ENCODE measurements at regions not wholly inside any gene's neighbourhood (a gene's known extent, or its start where the extent isn't known, plus 50 kb on each side); places are given as distances from the start of the nearest gene placed in this dataset.

DNA sequence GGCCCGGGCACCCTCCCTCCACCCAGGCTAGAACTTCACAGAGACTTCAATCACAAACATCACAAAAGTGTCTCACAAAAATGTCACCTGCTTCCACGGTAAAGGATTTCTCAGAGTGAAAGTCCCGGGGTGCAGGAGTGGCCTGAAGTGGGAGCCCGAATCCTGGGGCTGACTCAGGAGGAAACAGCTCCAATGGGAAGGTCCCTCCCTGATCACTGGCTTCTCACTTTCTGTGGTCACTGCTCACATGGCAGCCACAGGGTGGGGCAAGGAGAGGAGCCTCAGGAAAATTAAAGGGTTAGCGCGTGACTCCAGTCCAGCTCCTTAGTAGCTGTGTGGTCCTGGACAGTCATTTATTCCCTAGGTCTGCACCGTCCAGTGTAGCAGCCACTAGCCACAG lies 564.5 kb upstream of the B3GAT1 start:
- TF ChIP-seq, protein P1, sequence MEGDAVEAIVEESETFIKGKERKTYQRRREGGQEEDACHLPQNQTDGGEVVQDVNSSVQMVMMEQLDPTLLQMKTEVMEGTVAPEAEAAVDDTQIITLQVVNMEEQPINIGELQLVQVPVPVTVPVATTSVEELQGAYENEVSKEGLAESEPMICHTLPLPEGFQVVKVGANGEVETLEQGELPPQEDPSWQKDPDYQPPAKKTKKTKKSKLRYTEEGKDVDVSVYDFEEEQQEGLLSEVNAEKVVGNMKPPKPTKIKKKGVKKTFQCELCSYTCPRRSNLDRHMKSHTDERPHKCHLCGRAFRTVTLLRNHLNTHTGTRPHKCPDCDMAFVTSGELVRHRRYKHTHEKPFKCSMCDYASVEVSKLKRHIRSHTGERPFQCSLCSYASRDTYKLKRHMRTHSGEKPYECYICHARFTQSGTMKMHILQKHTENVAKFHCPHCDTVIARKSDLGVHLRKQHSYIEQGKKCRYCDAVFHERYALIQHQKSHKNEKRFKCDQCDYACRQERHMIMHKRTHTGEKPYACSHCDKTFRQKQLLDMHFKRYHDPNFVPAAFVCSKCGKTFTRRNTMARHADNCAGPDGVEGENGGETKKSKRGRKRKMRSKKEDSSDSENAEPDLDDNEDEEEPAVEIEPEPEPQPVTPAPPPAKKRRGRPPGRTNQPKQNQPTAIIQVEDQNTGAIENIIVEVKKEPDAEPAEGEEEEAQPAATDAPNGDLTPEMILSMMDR (IDR thresholded peaks at IDR 0.05 in 2 of 3, conservative IDR thresholded peaks at IDR 0.05 in 1 of 3; ENCODE audit: borderline replicate concordance in 1 of 3, insufficient read depth in 1 of 3, low read depth in 2 of 3, low read length in 2 of 3), result no peak
- TF ChIP-seq SRF (IDR thresholded peaks at IDR 0.05; ENCODE audit: low read depth), result no peak
- no peak for TF ChIP-seq EZH2phosphoT487 (IDR thresholded peaks at IDR 0.05; ENCODE audit: borderline replicate concordance)
- no peak for TF ChIP-seq EZH2 (IDR thresholded peaks at IDR 0.05)
- TF ChIP-seq ZNF274 (IDR thresholded peaks at IDR 0.05; ENCODE audit: low read depth, low read length), result no peak
- TF ChIP-seq EGR1 (IDR thresholded peaks at IDR 0.05; ENCODE audit: low read depth), result no peak
- TF ChIP-seq POLR2A (IDR thresholded peaks at IDR 0.05; ENCODE audit: borderline replicate concordance, extremely low read depth, insufficient read depth, insufficient read length), result no peak
- TF ChIP-seq, protein P2, sequence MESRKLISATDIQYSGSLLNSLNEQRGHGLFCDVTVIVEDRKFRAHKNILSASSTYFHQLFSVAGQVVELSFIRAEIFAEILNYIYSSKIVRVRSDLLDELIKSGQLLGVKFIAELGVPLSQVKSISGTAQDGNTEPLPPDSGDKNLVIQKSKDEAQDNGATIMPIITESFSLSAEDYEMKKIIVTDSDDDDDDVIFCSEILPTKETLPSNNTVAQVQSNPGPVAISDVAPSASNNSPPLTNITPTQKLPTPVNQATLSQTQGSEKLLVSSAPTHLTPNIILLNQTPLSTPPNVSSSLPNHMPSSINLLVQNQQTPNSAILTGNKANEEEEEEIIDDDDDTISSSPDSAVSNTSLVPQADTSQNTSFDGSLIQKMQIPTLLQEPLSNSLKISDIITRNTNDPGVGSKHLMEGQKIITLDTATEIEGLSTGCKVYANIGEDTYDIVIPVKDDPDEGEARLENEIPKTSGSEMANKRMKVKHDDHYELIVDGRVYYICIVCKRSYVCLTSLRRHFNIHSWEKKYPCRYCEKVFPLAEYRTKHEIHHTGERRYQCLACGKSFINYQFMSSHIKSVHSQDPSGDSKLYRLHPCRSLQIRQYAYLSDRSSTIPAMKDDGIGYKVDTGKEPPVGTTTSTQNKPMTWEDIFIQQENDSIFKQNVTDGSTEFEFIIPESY (IDR thresholded peaks at IDR 0.05; ENCODE audit: extremely low read depth, insufficient replicate concordance, low read length), result no peak
- TF ChIP-seq, protein P3, sequence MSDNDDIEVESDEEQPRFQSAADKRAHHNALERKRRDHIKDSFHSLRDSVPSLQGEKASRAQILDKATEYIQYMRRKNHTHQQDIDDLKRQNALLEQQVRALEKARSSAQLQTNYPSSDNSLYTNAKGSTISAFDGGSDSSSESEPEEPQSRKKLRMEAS (IDR thresholded peaks at IDR 0.05), result no peak
- TF ChIP-seq, protein P4, sequence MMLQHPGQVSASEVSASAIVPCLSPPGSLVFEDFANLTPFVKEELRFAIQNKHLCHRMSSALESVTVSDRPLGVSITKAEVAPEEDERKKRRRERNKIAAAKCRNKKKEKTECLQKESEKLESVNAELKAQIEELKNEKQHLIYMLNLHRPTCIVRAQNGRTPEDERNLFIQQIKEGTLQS (IDR thresholded peaks at IDR 0.05), result no peak

Measured in HCT116 (cell line).